Vagina (tissue), 2 donors: ENCODE measurements at regions not wholly inside any gene's neighbourhood (a gene's known extent, or its start where the extent isn't known, plus 50 kb on each side); places are given as distances from the start of the nearest gene placed in this dataset.

ENCODE experiments used
- POLR2A ChIP-seq, 2 donors: fragments of 450-650 bp; IDR thresholded peaks; one replicate each; pipeline ENCODE4 v1.6.1; 2017; ENCODE audit warnings: antibody characterized with exemption in 2 of 2, mild to moderate bottlenecking in 2 of 2, moderate library complexity in 2 of 2
- POLR2AphosphoS5 ChIP-seq, 2 donors: sonication (generic); formaldehyde crosslinking; IDR thresholded peaks; one replicate each; pipeline ENCODE4 v1.9.0; 2017; ENCODE audit warnings: antibody characterized with exemption in 2 of 2, mild to moderate bottlenecking in 2 of 2, low read depth in 1 of 2; ENCODE audit not compliant: insufficient read depth in 1 of 2
- TF ChIP-seq, protein P1 (sequence below), 3 experiments: fragments of 450-650 bp in 2 of 3; fragments of 200-600 bp in 1 of 3; sonication (generic) in 1 of 3; IDR thresholded peaks; one replicate each; pipeline ENCODE4 v1.5.1; 2017 to 2019; ENCODE audit warnings: antibody characterized with exemption in 3 of 3, mild to moderate bottlenecking in 2 of 3, moderate library complexity in 2 of 3

DNA sequence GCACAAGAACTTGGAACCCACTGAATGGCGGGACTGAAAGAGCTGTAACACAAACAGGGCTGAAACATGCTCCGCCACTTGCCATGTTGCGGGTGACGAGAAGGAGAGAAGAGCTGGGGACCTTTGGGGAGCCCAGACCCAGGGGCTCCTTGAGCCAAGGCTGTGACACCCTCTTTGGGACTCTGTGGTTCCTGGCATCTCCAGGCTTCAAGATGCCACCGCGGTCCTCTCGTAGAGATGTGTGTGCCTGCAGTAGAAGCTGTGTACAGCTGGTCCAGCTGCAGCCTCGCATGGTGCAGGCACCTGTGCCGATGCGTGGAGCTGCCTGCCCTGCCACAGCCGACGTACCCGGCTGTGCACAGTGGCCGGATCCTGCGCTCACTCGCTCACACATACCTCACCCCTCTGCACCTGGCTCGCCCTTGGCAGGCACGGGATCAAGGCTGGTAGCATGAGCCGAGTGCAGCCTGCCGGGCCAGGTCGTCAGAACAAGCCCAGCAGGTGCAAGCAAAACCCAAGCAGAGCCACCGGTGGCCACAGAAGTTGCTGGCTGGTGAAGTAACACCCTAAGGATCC, 1385.8 kb downstream of the PCDH9 start:
- TF ChIP-seq, protein P1, sequence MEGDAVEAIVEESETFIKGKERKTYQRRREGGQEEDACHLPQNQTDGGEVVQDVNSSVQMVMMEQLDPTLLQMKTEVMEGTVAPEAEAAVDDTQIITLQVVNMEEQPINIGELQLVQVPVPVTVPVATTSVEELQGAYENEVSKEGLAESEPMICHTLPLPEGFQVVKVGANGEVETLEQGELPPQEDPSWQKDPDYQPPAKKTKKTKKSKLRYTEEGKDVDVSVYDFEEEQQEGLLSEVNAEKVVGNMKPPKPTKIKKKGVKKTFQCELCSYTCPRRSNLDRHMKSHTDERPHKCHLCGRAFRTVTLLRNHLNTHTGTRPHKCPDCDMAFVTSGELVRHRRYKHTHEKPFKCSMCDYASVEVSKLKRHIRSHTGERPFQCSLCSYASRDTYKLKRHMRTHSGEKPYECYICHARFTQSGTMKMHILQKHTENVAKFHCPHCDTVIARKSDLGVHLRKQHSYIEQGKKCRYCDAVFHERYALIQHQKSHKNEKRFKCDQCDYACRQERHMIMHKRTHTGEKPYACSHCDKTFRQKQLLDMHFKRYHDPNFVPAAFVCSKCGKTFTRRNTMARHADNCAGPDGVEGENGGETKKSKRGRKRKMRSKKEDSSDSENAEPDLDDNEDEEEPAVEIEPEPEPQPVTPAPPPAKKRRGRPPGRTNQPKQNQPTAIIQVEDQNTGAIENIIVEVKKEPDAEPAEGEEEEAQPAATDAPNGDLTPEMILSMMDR (IDR thresholded peaks at IDR 0.05) = no peak
- TF ChIP-seq POLR2A (IDR thresholded peaks at IDR 0.05) = no peak
- no peak for TF ChIP-seq POLR2AphosphoS5 (IDR thresholded peaks at IDR 0.05; ENCODE audit: insufficient read depth in 1 of 2, low read depth in 1 of 2)
